AG10803 (cell line): ENCODE measurements at regions not wholly inside any gene's neighbourhood (a gene's known extent, or its start where the extent isn't known, plus 50 kb on each side); places are given as distances from the start of the nearest gene placed in this dataset.

Source experiments
- DNase-seq: peaks from one replicate; pipeline ENCODE4 v3.0.0; 2010; ENCODE audit warnings: low read depth
- H3K4me3 ChIP-seq: 2 replicates; pipeline ENCODE4 v1.5.1; 2011; ENCODE audit warnings: mild to moderate bottlenecking, low read length, control low read depth
- CTCF ChIP-seq: conservative IDR thresholded peaks from 2 replicates; pipeline ENCODE4 v1.5.1; 2011; ENCODE audit warnings: mild to moderate bottlenecking, low read length, control low read depth, inconsistent platforms

GRCh38 chr16:86756882-86757703 is 178.7 kb downstream of the FOXL1 start:
- no peak for DNase-seq
- no peak for TF ChIP-seq CTCF
- no peak overlapping the region for H3K4me3 ChIP-seq

- DNase-seq, result no peak
- no peak for TF ChIP-seq CTCF
- no peak overlapping the region for H3K4me3 ChIP-seq
These were observed 179.3 kb downstream of the FOXL1 start for GRCh38 chr16:86757704-86758040.

GRCh38 chr16:86758932-86759331 is 180.6 kb downstream of the FOXL1 start:
- DNase-seq, result no peak
- no peak overlapping the region for H3K4me3 ChIP-seq
- no peak for TF ChIP-seq CTCF

- peak; percentile 83 for TF ChIP-seq CTCF
- peak overlapping the region; percentile 41 for H3K4me3 ChIP-seq
- peak; percentile 89 for DNase-seq
These were observed 183.0 kb downstream of the FOXL1 start for GRCh38 chr16:86761111-86762031.

- peak overlapping the region; percentile 41 for H3K4me3 ChIP-seq
- DNase-seq, result no peak
- no peak for TF ChIP-seq CTCF
These were observed 183.7 kb downstream of the FOXL1 start for GRCh38 chr16:86762095-86762494.

GRCh38 chr16:86763819-86764218 is 185.5 kb downstream of the FOXL1 start:
- no peak for TF ChIP-seq CTCF
- no peak overlapping the region for H3K4me3 ChIP-seq
- no peak for DNase-seq
